Progenitor cell of endocrine pancreas (in vitro differentiated cells): ENCODE measurements at regions not wholly inside any gene's neighbourhood (a gene's known extent, or its start where the extent isn't known, plus 50 kb on each side); places are given as distances from the start of the nearest gene placed in this dataset.
"Not testable (repeated sequence)": the region's sequence is repeated elsewhere in the genome, so short reads cannot be mapped to it uniquely, and the experiment has no call there.

Experiments used
- DNase-seq: peaks from one replicate; pipeline ENCODE4 v3.0.0; 2021; ENCODE audit warnings: low spot score; ENCODE audit not compliant: unreplicated experiment
- H3K27ac Mint-ChIP-seq: 2 replicates; pipeline ENCODE4 v1.8.0; 2021; ENCODE audit warnings: mild to moderate bottlenecking, moderate library complexity, mixed read lengths
- H3K27me3 Mint-ChIP-seq: 2 replicates; pipeline ENCODE4 v1.8.0; 2021; ENCODE audit warnings: mixed read lengths
- H3K36me3 Mint-ChIP-seq: 2 replicates; pipeline ENCODE4 v1.8.0; 2022; ENCODE audit warnings: mixed read lengths; ENCODE audit not compliant: insufficient read depth
- H3K4me1 Mint-ChIP-seq: 2 replicates; pipeline ENCODE4 v1.8.0; 2021; ENCODE audit warnings: low read depth, mixed read lengths
- H3K4me3 Mint-ChIP-seq: 2 replicates; pipeline ENCODE4 v1.8.0; 2021; ENCODE audit warnings: low read depth, mild to moderate bottlenecking, moderate library complexity, mixed read lengths
- H3K9me3 Mint-ChIP-seq: 2 replicates; pipeline ENCODE4 v1.8.0; 2021; ENCODE audit warnings: low read depth, mixed read lengths
- CTCF ChIP-seq: fragments of 200-600 bp; sonication (generic); IDR thresholded peaks from one replicate; pipeline ENCODE4 v1.5.0; 2021; ENCODE audit warnings: antibody characterized with exemption, mild to moderate bottlenecking; ENCODE audit not compliant: unreplicated experiment

GRCh38 chr6:117791012-117791411, 115.7 kb downstream of the NUS1 start:
- H3K27me3 Mint-ChIP-seq: no peaks in the 10 kb centered on the region
- peaks cover 4% of the 10 kb centered on the region for H3K4me1 Mint-ChIP-seq
- TF ChIP-seq CTCF: no peak

GRCh38 chr6:117795234-117795633, 111.8 kb upstream of the SLC35F1 start:
- H3K9me3 Mint-ChIP-seq: peaks cover 3% of the 10 kb centered on the region
- no peaks in the 10 kb centered on the region for H3K36me3 Mint-ChIP-seq
- no peak for DNase-seq
- peaks cover 4% of the 10 kb centered on the region for H3K4me1 Mint-ChIP-seq
- H3K4me3 Mint-ChIP-seq: no peak overlapping the region
- no peak for TF ChIP-seq CTCF
- no peak overlapping the region for H3K27ac Mint-ChIP-seq
- H3K27me3 Mint-ChIP-seq: no peaks in the 10 kb centered on the region

More at GRCh38 chr6:117791012-117791411, 115.7 kb downstream of the NUS1 start:
- no peak overlapping the region for H3K27ac Mint-ChIP-seq
- no peak overlapping the region for H3K4me3 Mint-ChIP-seq
- H3K9me3 Mint-ChIP-seq: peaks cover 3% of the 10 kb centered on the region
- DNase-seq: no peak
- H3K36me3 Mint-ChIP-seq: no peaks in the 10 kb centered on the region

GRCh38 chr6:117798819-117799218, 108.2 kb upstream of the SLC35F1 start:
- H3K9me3 Mint-ChIP-seq, H3K27ac Mint-ChIP-seq, H3K4me3 Mint-ChIP-seq, DNase-seq, H3K4me1 Mint-ChIP-seq, H3K36me3 Mint-ChIP-seq, H3K27me3 Mint-ChIP-seq: not testable (repeated sequence)

- no peaks in the 10 kb centered on the region for H3K27me3 Mint-ChIP-seq
- no peaks in the 10 kb centered on the region for H3K4me1 Mint-ChIP-seq
- TF ChIP-seq CTCF: no peak
- peaks cover 9% of the 10 kb centered on the region for H3K9me3 Mint-ChIP-seq
- H3K27ac Mint-ChIP-seq: no peak overlapping the region
- no peak for DNase-seq
- no peak overlapping the region for H3K4me3 Mint-ChIP-seq
- H3K36me3 Mint-ChIP-seq: no peaks in the 10 kb centered on the region
Measured at GRCh38 chr6:117810269-117810668, 96.8 kb upstream of the SLC35F1 start.

- no peak for DNase-seq
- peaks cover 7% of the 10 kb centered on the region for H3K9me3 Mint-ChIP-seq
- no peak overlapping the region for H3K27ac Mint-ChIP-seq
- H3K4me1 Mint-ChIP-seq: no peaks in the 10 kb centered on the region
- H3K36me3 Mint-ChIP-seq: no peaks in the 10 kb centered on the region
- H3K27me3 Mint-ChIP-seq: no peaks in the 10 kb centered on the region
- no peak for TF ChIP-seq CTCF
- no peak overlapping the region for H3K4me3 Mint-ChIP-seq
Measured at GRCh38 chr6:117817499-117817898, 89.6 kb upstream of the SLC35F1 start.

DNA sequence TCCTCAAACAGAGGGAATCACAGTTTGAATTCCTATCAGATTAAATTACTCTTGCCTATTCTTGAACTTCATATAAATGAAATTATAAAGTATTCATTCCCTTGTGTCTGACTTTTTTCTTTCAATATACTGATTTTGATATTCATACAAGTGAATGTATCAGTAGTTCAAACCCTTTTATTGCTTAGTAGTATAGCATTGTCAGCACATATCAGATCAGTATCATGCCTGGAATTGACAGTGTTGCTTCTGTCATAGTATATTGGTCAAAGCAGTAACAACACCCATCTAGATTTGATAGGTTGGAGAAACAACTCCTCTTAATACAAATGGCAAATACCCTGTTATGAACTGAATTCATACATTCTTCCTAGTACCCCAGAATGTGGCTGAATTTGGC, 89.1 kb upstream of the SLC35F1 start:
- Mint-ChIP-seq H3K27me3 (no peaks in the 10 kb centered on the region), H3K4me3 (no peak overlapping the region), H3K4me1 (no peaks in the 10 kb centered on the region), H3K9me3 (peaks cover 7% of the 10 kb centered on the region), H3K27ac (no peak overlapping the region), H3K36me3 (no peaks in the 10 kb centered on the region)
- no peak for TF ChIP-seq CTCF
- no peak for DNase-seq
